ENCODE measurements at regions not wholly inside any gene's neighbourhood (a gene's known extent, or its start where the extent isn't known, plus 50 kb on each side); places are given as distances from the start of the nearest gene placed in this dataset.

- Histone ChIP-seq H3K27ac (replicated peaks) (no peak overlapping the region), H3K27me3 (ENCODE audit: insufficient read depth, poor library complexity, severe bottlenecking) (no peaks in the 10 kb centered on the region), H3K4me3 (replicated peaks; ENCODE audit: insufficient read depth, low read length) (no peak overlapping the region)
- DNase-seq (ENCODE audit: low read depth in 1 of 2, low spot score in 1 of 2), result no peak
- TF ChIP-seq GABPA (IDR thresholded peaks at IDR 0.05; ENCODE audit: low read depth) (no peak), REST (IDR thresholded peaks at IDR 0.05; ENCODE audit: insufficient replicate concordance, low read depth) (no peak), CTCF (IDR thresholded peaks at IDR 0.05; ENCODE audit: insufficient read depth, low read length) (no peak), POLR2AphosphoS5 (IDR thresholded peaks at IDR 0.05; ENCODE audit: low read depth) (no peak), SPI1 (IDR thresholded peaks at IDR 0.05; ENCODE audit: borderline replicate concordance, low read depth) (no peak)
Observed at GRCh38 chr2:175449616-175450015, 268.1 kb upstream of the ATP5MC3 start.

- TF ChIP-seq CTCF (IDR thresholded peaks at IDR 0.05; ENCODE audit: insufficient read depth, low read length) (no peak), POLR2AphosphoS5 (IDR thresholded peaks at IDR 0.05; ENCODE audit: low read depth) (no peak), REST (IDR thresholded peaks at IDR 0.05; ENCODE audit: insufficient replicate concordance, low read depth) (no peak), SPI1 (IDR thresholded peaks at IDR 0.05; ENCODE audit: borderline replicate concordance, low read depth) (no peak), GABPA (IDR thresholded peaks at IDR 0.05; ENCODE audit: low read depth) (no peak)
- Histone ChIP-seq H3K27me3 (ENCODE audit: insufficient read depth, poor library complexity, severe bottlenecking) (no peaks in the 10 kb centered on the region), H3K27ac (replicated peaks) (peak overlapping the region; percentile 61), H3K4me3 (replicated peaks; ENCODE audit: insufficient read depth, low read length) (no peak overlapping the region)
- no peak for DNase-seq (ENCODE audit: low read depth in 1 of 2, low spot score in 1 of 2)
Observed at GRCh38 chr2:175446201-175446600, 264.7 kb upstream of the ATP5MC3 start.

GRCh38 chr2:175445281-175445680 is 263.8 kb upstream of the ATP5MC3 start:
- DNase-seq (ENCODE audit: low read depth in 1 of 2, low spot score in 1 of 2), result peak; percentile 72 to 90
- H3K27me3 ChIP-seq (ENCODE audit: insufficient read depth, poor library complexity, severe bottlenecking), result no peaks in the 10 kb centered on the region
- peak overlapping the region; percentile 61 for H3K27ac ChIP-seq (replicated peaks)
- no peak for TF ChIP-seq CTCF (IDR thresholded peaks at IDR 0.05; ENCODE audit: insufficient read depth, low read length)
- no peak for TF ChIP-seq REST (IDR thresholded peaks at IDR 0.05; ENCODE audit: insufficient replicate concordance, low read depth)
- no peak for TF ChIP-seq GABPA (IDR thresholded peaks at IDR 0.05; ENCODE audit: low read depth)
- TF ChIP-seq SPI1 (IDR thresholded peaks at IDR 0.05; ENCODE audit: borderline replicate concordance, low read depth), result peak; percentile 41; the same call in 1 of the 2 replicates
- TF ChIP-seq POLR2AphosphoS5 (IDR thresholded peaks at IDR 0.05; ENCODE audit: low read depth), result peak; percentile 29; the same call in 1 of the 2 replicates
- no peak overlapping the region for H3K4me3 ChIP-seq (replicated peaks; ENCODE audit: insufficient read depth, low read length)

Measured in HL-60 (cell line).